ENCODE measurements at regions not wholly inside any gene's neighbourhood (a gene's known extent, or its start where the extent isn't known, plus 50 kb on each side); places are given as distances from the start of the nearest gene placed in this dataset.

- in situ Hi-C loops (cut with MboI; ENCODE audit: low sequenced_read_pairs) = no loop called here
Measured at GRCh38 chr2:133717497-133717896, 149.2 kb upstream of the NCKAP5 start.

GRCh38 chr2:133718688-133719201, 150.5 kb upstream of the NCKAP5 start:
- in situ Hi-C loops (cut with MboI; ENCODE audit: low sequenced_read_pairs) = no loop called here

- in situ Hi-C loops (cut with MboI; ENCODE audit: low sequenced_read_pairs) = no loop called here
Measured at GRCh38 chr2:133720429-133720828, 152.2 kb upstream of the NCKAP5 start.

GRCh38 chr2:133721118-133721517, 152.9 kb upstream of the NCKAP5 start:
- in situ Hi-C loops (cut with MboI; ENCODE audit: low sequenced_read_pairs) = no loop called here

GRCh38 chr2:133723133-133723532, 154.9 kb upstream of the NCKAP5 start:
- in situ Hi-C loops (cut with MboI; ENCODE audit: low sequenced_read_pairs) = no loop called here

- in situ Hi-C loops (cut with MboI; ENCODE audit: low sequenced_read_pairs) = no loop called here
Measured at GRCh38 chr2:133726973-133727372, 158.7 kb upstream of the NCKAP5 start.

GRCh38 chr2:133732059-133732458, 163.8 kb upstream of the NCKAP5 start:
- in situ Hi-C loops (cut with MboI; ENCODE audit: low sequenced_read_pairs) = no loop called here

GRCh38 chr2:133732982-133733900, 165.0 kb upstream of the NCKAP5 start:
- in situ Hi-C loops (cut with MboI; ENCODE audit: low sequenced_read_pairs) = no loop called here

- in situ Hi-C loops (cut with MboI; ENCODE audit: low sequenced_read_pairs) = no loop called here
Measured at GRCh38 chr2:133733901-133734255, 165.6 kb upstream of the NCKAP5 start.

- in situ Hi-C loops (cut with MboI; ENCODE audit: low sequenced_read_pairs) = no loop called here
Measured at GRCh38 chr2:133734716-133735495, 166.6 kb upstream of the NCKAP5 start.

GRCh38 chr2:133736674-133737073, 168.4 kb upstream of the NCKAP5 start:
- in situ Hi-C loops (cut with MboI; ENCODE audit: low sequenced_read_pairs) = no loop called here

GRCh38 chr2:133737242-133737993, 169.2 kb upstream of the NCKAP5 start:
- in situ Hi-C loops (cut with MboI; ENCODE audit: low sequenced_read_pairs) = no loop called here

- in situ Hi-C loops (cut with MboI; ENCODE audit: low sequenced_read_pairs) = no loop called here
Measured at GRCh38 chr2:133739039-133739438, 170.8 kb upstream of the NCKAP5 start.

GRCh38 chr2:133740500-133740899, 172.2 kb upstream of the NCKAP5 start:
- in situ Hi-C loops (cut with MboI; ENCODE audit: low sequenced_read_pairs) = no loop called here

- in situ Hi-C loops (cut with MboI; ENCODE audit: low sequenced_read_pairs) = no loop called here
Measured at GRCh38 chr2:133748007-133748700, 179.9 kb upstream of the NCKAP5 start.

- in situ Hi-C loops (cut with MboI; ENCODE audit: low sequenced_read_pairs) = no loop called here
Measured at GRCh38 chr2:133753665-133754064, 185.4 kb upstream of the NCKAP5 start.

GRCh38 chr2:133755480-133756300, 187.4 kb upstream of the NCKAP5 start:
- in situ Hi-C loops (cut with MboI; ENCODE audit: low sequenced_read_pairs) = no loop called here

- in situ Hi-C loops (cut with MboI; ENCODE audit: low sequenced_read_pairs) = no loop called here
Measured at GRCh38 chr2:133756833-133757232, 188.6 kb upstream of the NCKAP5 start.

GRCh38 chr2:133760376-133760775, 192.1 kb upstream of the NCKAP5 start:
- in situ Hi-C loops (cut with MboI; ENCODE audit: low sequenced_read_pairs) = no loop called here

- in situ Hi-C loops (cut with MboI; ENCODE audit: low sequenced_read_pairs) = no loop called here
Measured at GRCh38 chr2:133765658-133766057, 197.4 kb upstream of the NCKAP5 start.

All from HL-60/S4 treated with retinoic acid at 250 ng/mL for 4 days and 3 days (cell line).